GM21576 (cell line): ENCODE measurements at regions not wholly inside any gene's neighbourhood (a gene's known extent, or its start where the extent isn't known, plus 50 kb on each side); places are given as distances from the start of the nearest gene placed in this dataset.

Experiments used
- ATAC-seq: cut with Tn5 transposase; IDR thresholded peaks from one replicate; pipeline ENCODE4 v1.9.1; 2021; ENCODE audit warnings: mild to moderate bottlenecking, moderate library complexity; ENCODE audit not compliant: unreplicated experiment

- no peak for ATAC-seq
These were observed 461.8 kb downstream of the SUCLA2 start for GRCh38 chr13:47539317-47539716.

- ATAC-seq = no peak
These were observed 477.3 kb downstream of the SUCLA2 start for GRCh38 chr13:47523771-47524170.

- ATAC-seq = no peak
These were observed 479.1 kb downstream of the SUCLA2 start for GRCh38 chr13:47521890-47522487.

GRCh38 chr13:47519626-47520025 lies 481.4 kb downstream of the SUCLA2 start:
- no peak for ATAC-seq

GRCh38 chr13:47518530-47518929 lies 482.5 kb downstream of the SUCLA2 start:
- ATAC-seq = no peak

GRCh38 chr13:47511647-47512046 lies 489.4 kb downstream of the SUCLA2 start:
- no peak for ATAC-seq

GRCh38 chr13:47508527-47509228 lies 492.4 kb downstream of the SUCLA2 start:
- no peak for ATAC-seq

GRCh38 chr13:47503475-47503874 lies 497.6 kb downstream of the SUCLA2 start:
- ATAC-seq = no peak

- no peak for ATAC-seq
These were observed 498.9 kb downstream of the SUCLA2 start for GRCh38 chr13:47502166-47502565.

- no peak for ATAC-seq
These were observed 501.5 kb downstream of the SUCLA2 start for GRCh38 chr13:47499358-47500150.

- ATAC-seq = no peak
These were observed 516.5 kb downstream of the SUCLA2 start for GRCh38 chr13:47484548-47484947.

- ATAC-seq = no peak
These were observed 519.5 kb downstream of the SUCLA2 start for GRCh38 chr13:47481536-47481935.

GRCh38 chr13:47480951-47481350 lies 520.1 kb downstream of the SUCLA2 start:
- no peak for ATAC-seq

- no peak for ATAC-seq
These were observed 521.0 kb downstream of the SUCLA2 start for GRCh38 chr13:47480121-47480520.

GRCh38 chr13:47478985-47479384 lies 522.1 kb downstream of the SUCLA2 start:
- ATAC-seq = no peak

GRCh38 chr13:47475441-47475948 lies 525.6 kb downstream of the SUCLA2 start:
- ATAC-seq = no peak

- ATAC-seq = no peak
These were observed 526.2 kb downstream of the SUCLA2 start for GRCh38 chr13:47474839-47475238.

- ATAC-seq = no peak
These were observed 526.7 kb downstream of the SUCLA2 start for GRCh38 chr13:47474326-47474725.

GRCh38 chr13:47472516-47472915 lies 528.6 kb downstream of the SUCLA2 start:
- ATAC-seq = no peak

- ATAC-seq = no peak
These were observed 537.3 kb downstream of the SUCLA2 start for GRCh38 chr13:47463726-47464125.

- no peak for ATAC-seq
These were observed 538.1 kb downstream of the SUCLA2 start for GRCh38 chr13:47463002-47463401.

- ATAC-seq = no peak
These were observed 539.3 kb downstream of the SUCLA2 start for GRCh38 chr13:47461816-47462215.
